Lung (tissue), 11 donors: ENCODE measurements at regions not wholly inside any gene's neighbourhood (a gene's known extent, or its start where the extent isn't known, plus 50 kb on each side); places are given as distances from the start of the nearest gene placed in this dataset.

Experiments
- ATAC-seq: fragments of 200-7000 bp; cut with Tn5 transposase; one replicate; pipeline ENCODE4 v1.9.1; 2020; ENCODE audit warnings: moderate number of reproducible peaks; ENCODE audit not compliant: insufficient read depth, low FRiP score
- DNase-seq, 3 donors: peaks; one replicate each; pipeline ENCODE4 v3.0.0-alpha.2; 2013 to 2017
- H3K27ac ChIP-seq, 2 donors: one replicate each; pipeline ENCODE4 v1.5.1; 2013; ENCODE audit warnings: mild to moderate bottlenecking in 2 of 2, moderate library complexity in 2 of 2, control low read depth in 1 of 2, inconsistent platforms in 1 of 2, low read depth in 1 of 2, low read length in 1 of 2
- H3K27me3 ChIP-seq, 3 donors: one replicate each; pipeline ENCODE4 v1.5.1; 2013; ENCODE audit warnings: low read length in 2 of 3; ENCODE audit not compliant: control insufficient read depth in 3 of 3, insufficient read depth in 3 of 3
- H3K36me3 ChIP-seq, 4 donors: one replicate each; pipeline ENCODE4 v1.5.1; 2013; ENCODE audit warnings: low read length in 4 of 4, mild to moderate bottlenecking in 1 of 4, moderate library complexity in 1 of 4; ENCODE audit not compliant: control insufficient read depth in 4 of 4, insufficient read depth in 4 of 4
- H3K4me1 ChIP-seq, 5 donors: one replicate each; pipeline ENCODE4 v1.5.1; 2013; ENCODE audit warnings: low read length in 5 of 5, mild to moderate bottlenecking in 2 of 5, moderate library complexity in 1 of 5; ENCODE audit not compliant: control insufficient read depth in 5 of 5, insufficient read depth in 5 of 5
- H3K4me3 ChIP-seq: one replicate; pipeline ENCODE4 v1.5.1; 2013; ENCODE audit warnings: mild to moderate bottlenecking, control low read depth, moderate library complexity
- H3K9ac ChIP-seq, 2 donors: one replicate each; pipeline ENCODE4 v1.5.1; 2013; ENCODE audit warnings: low read length in 2 of 2, control low read depth in 1 of 2; ENCODE audit not compliant: insufficient read depth in 1 of 2
- H3K9me3 ChIP-seq, 4 donors: one replicate each; pipeline ENCODE4 v1.5.1; 2013; ENCODE audit warnings: low read length in 3 of 4, mild to moderate bottlenecking in 1 of 4, moderate library complexity in 1 of 4; ENCODE audit not compliant: control insufficient read depth in 4 of 4, insufficient read depth in 3 of 4
- WGBS, 2 donors: extraction: QIAGEN DNeasy Blood & Tissue Kit; methylation state at CpG; one replicate each; pipeline ENCODE4 v1.1.7; 2013; 5-methylcytosine and 5-hydroxymethylcytosine counted together
- TF ChIP-seq, protein P1 (sequence below): IDR thresholded peaks from 2 replicates; pipeline ENCODE4 v1.5.1; 2012; ENCODE audit warnings: mild to moderate bottlenecking; ENCODE audit errors: control extremely low read depth, extremely low read depth
- donor health status: control.
- donor health status: control.
- donor health status: Bipolar disorder and iron deficiency.
- donor health status: healthy.
- donor health status: DM: yes; HTN: yes; CAD: no.

DNA sequence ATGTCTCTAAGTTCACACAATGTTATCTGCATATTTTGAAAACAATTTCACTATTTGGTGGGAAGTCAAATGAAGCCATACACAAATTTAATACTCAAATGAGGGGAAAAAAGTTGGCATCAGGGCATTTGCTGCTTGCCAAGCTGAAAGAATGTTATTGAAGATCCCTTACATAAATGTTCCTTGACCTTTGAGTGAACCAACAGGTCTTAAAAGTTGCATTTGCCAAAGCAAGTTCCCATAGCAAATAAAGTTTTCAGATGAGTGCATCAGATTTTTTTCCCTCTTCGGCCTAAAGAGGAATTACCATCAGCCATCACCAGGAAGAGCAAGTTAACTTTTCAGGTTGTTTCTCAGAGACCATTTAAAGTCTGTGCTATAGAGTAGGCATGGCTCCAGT lies 115.9 kb downstream of the COX18 start:
- 51 to 91% methylated on average over 1 of the region's 1 CpG for WGBS, 2 donors
- no peak overlapping the region for H3K4me3 ChIP-seq
- no peak overlapping the region for H3K9ac ChIP-seq
- no peaks in the 10 kb centered on the region for H3K36me3 ChIP-seq
- no peaks in the 10 kb centered on the region for H3K4me1 ChIP-seq
- no peaks in the 10 kb centered on the region for H3K9me3 ChIP-seq
- no peak for ATAC-seq
- no peaks in the 10 kb centered on the region for H3K27me3 ChIP-seq
- TF ChIP-seq, protein P1, sequence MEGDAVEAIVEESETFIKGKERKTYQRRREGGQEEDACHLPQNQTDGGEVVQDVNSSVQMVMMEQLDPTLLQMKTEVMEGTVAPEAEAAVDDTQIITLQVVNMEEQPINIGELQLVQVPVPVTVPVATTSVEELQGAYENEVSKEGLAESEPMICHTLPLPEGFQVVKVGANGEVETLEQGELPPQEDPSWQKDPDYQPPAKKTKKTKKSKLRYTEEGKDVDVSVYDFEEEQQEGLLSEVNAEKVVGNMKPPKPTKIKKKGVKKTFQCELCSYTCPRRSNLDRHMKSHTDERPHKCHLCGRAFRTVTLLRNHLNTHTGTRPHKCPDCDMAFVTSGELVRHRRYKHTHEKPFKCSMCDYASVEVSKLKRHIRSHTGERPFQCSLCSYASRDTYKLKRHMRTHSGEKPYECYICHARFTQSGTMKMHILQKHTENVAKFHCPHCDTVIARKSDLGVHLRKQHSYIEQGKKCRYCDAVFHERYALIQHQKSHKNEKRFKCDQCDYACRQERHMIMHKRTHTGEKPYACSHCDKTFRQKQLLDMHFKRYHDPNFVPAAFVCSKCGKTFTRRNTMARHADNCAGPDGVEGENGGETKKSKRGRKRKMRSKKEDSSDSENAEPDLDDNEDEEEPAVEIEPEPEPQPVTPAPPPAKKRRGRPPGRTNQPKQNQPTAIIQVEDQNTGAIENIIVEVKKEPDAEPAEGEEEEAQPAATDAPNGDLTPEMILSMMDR = no peak
- DNase-seq = no peak
- H3K27ac ChIP-seq = no peak overlapping the region

DNA sequence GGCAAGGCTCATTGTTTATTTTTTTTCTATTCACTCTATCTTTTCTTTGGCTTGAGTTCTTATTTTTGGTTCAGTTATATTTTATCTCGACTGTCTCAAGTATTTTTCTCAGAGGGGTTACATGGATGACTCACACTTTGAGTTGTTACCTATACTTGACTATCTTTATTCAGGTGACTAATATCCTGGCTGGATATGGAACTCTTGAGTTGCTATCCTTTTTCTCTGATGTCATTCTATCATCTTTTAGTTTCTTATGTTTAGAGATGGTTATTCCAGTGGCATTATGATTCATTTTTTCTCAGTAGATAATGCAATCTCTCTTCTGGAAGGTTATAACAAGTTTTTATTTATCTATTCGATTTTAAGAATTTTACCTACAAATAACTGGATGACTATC lies 117.9 kb downstream of the COX18 start:
- H3K4me3 ChIP-seq = no peak overlapping the region
- WGBS, 2 donors = 77 to 89% methylated on average over 2 of the region's 2 CpGs
- no peak for ATAC-seq
- H3K27ac ChIP-seq = no peak overlapping the region
- H3K36me3 ChIP-seq = no peaks in the 10 kb centered on the region
- no peak overlapping the region for H3K9ac ChIP-seq
- DNase-seq = no peak
- TF ChIP-seq, protein P1 = no peak
- no peaks in the 10 kb centered on the region for H3K4me1 ChIP-seq
- no peaks in the 10 kb centered on the region for H3K27me3 ChIP-seq
- no peaks in the 10 kb centered on the region for H3K9me3 ChIP-seq

DNA sequence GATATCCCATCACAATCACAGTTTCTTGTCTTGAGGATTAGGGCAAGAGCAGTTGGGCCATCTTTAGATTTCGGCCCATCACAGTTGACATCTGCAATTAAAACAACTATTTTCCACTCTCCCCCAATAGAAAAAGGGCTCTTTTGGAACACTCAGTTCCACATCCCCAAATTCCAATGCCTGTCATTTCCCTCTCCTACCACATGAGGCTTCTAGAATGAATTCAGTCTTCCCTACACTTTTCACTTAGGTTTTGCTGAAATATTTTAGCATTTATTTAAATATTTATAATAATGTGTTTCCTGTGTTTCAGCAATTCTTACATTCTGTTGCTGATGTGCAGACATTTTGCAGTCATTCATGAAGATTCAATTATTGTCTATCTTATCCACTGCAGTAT lies 118.4 kb downstream of the COX18 start:
- Histone ChIP-seq H3K9me3 (no peaks in the 10 kb centered on the region), H3K27me3 (no peaks in the 10 kb centered on the region), H3K36me3 (no peaks in the 10 kb centered on the region), H3K9ac (no peak overlapping the region), H3K27ac (no peak overlapping the region), H3K4me3 (no peak overlapping the region), H3K4me1 (no peaks in the 10 kb centered on the region)
- ATAC-seq (no peak), DNase-seq (no peak)
- TF ChIP-seq, protein P1 = no peak
- 90 to 96% methylated on average over 1 of the region's 1 CpG for WGBS, 2 donors

DNA sequence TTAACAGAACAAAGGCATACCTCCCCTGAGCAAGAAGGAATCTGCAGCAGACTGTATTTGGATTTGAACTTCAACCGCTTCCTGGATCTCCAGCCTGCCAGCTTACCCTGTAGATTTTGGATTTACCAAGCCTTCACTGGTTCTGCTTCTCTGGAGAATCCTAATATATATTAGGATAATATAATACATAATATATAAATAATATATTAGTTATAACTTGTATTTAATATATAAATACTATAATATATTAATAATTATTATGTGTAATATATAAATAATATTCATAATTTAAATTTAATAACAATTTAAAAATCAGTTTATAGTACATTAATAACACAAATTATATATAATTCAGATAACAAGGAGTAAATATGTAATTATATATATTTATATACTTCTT lies 121.4 kb downstream of the COX18 start:
- Histone ChIP-seq H3K9ac (no peak overlapping the region), H3K27me3 (no peaks in the 10 kb centered on the region), H3K9me3 (peaks cover 0 to 5% (median 2%) of the 10 kb centered on the region in 4 donors), H3K36me3 (no peaks in the 10 kb centered on the region), H3K27ac (no peak overlapping the region), H3K4me1 (no peaks in the 10 kb centered on the region), H3K4me3 (no peak overlapping the region)
- TF ChIP-seq, protein P1 = no peak
- no peak for DNase-seq
- ATAC-seq = no peak
- WGBS, 2 donors = 91 to 100% methylated on average over 1 of the region's 1 CpG
